ENCODE measurements at regions not wholly inside any gene's neighbourhood (a gene's known extent, or its start where the extent isn't known, plus 50 kb on each side); places are given as distances from the start of the nearest gene placed in this dataset.
"Not testable (repeated sequence)": the region's sequence is repeated elsewhere in the genome, so short reads cannot be mapped to it uniquely, and the experiment has no call there.

GRCh38 chr12:23238190-23238589, 613.2 kb downstream of the ETNK1 start:
- Mint-ChIP-seq H3K4me1 (ENCODE audit: low read depth) (no peaks in the 10 kb centered on the region), H3K9me3 (no peaks in the 10 kb centered on the region)

GRCh38 chr12:23238957-23239356, 614.0 kb downstream of the ETNK1 start:
- DNase-seq (no peak), ATAC-seq (no peak)
- Mint-ChIP-seq H3K4me1 (ENCODE audit: low read depth) (no peaks in the 10 kb centered on the region), H3K9me3 (no peaks in the 10 kb centered on the region), H3K27me3 (ENCODE audit: low read depth) (peaks cover 2% of the 10 kb centered on the region), H3K4me3 (no peak overlapping the region), H3K36me3 (ENCODE audit: insufficient read depth) (no peaks in the 10 kb centered on the region)

More at GRCh38 chr12:23238190-23238589, 613.2 kb downstream of the ETNK1 start:
- ATAC-seq = no peak
- H3K27me3 Mint-ChIP-seq (ENCODE audit: low read depth) = peaks cover 2% of the 10 kb centered on the region
- no peak overlapping the region for H3K4me3 Mint-ChIP-seq
- no peak for DNase-seq
- H3K36me3 Mint-ChIP-seq (ENCODE audit: insufficient read depth) = no peaks in the 10 kb centered on the region

GRCh38 chr12:23245186-23245585, 620.2 kb downstream of the ETNK1 start:
- no peaks in the 10 kb centered on the region for H3K9me3 Mint-ChIP-seq
- no peak overlapping the region for H3K4me3 Mint-ChIP-seq
- H3K4me1 Mint-ChIP-seq (ENCODE audit: low read depth) = no peaks in the 10 kb centered on the region
- DNase-seq (no peak), ATAC-seq (no peak)
- no peaks in the 10 kb centered on the region for H3K36me3 Mint-ChIP-seq (ENCODE audit: insufficient read depth)
- peaks cover 2% of the 10 kb centered on the region for H3K27me3 Mint-ChIP-seq (ENCODE audit: low read depth)

GRCh38 chr12:23253191-23253590, 628.2 kb downstream of the ETNK1 start:
- Mint-ChIP-seq H3K27me3 (ENCODE audit: low read depth) (no peaks in the 10 kb centered on the region), H3K4me3 (no peak overlapping the region), H3K9me3 (no peaks in the 10 kb centered on the region), H3K4me1 (ENCODE audit: low read depth) (no peaks in the 10 kb centered on the region), H3K36me3 (ENCODE audit: insufficient read depth) (no peaks in the 10 kb centered on the region)
- no peak for ATAC-seq
- no peak for DNase-seq

GRCh38 chr12:23253910-23254309, 628.9 kb downstream of the ETNK1 start:
- not testable (repeated sequence) for H3K9me3 Mint-ChIP-seq; H3K36me3 Mint-ChIP-seq (ENCODE audit: insufficient read depth); ATAC-seq; H3K4me1 Mint-ChIP-seq (ENCODE audit: low read depth); H3K4me3 Mint-ChIP-seq; H3K27me3 Mint-ChIP-seq (ENCODE audit: low read depth); DNase-seq

- Mint-ChIP-seq H3K4me3 (no peak overlapping the region), H3K27me3 (ENCODE audit: low read depth) (no peaks in the 10 kb centered on the region), H3K36me3 (ENCODE audit: insufficient read depth) (no peaks in the 10 kb centered on the region), H3K4me1 (ENCODE audit: low read depth) (no peaks in the 10 kb centered on the region), H3K9me3 (peaks cover 6% of the 10 kb centered on the region)
- DNase-seq = no peak
- ATAC-seq = no peak
Measured at GRCh38 chr12:23259558-23259957, 634.6 kb downstream of the ETNK1 start.

- H3K4me3 Mint-ChIP-seq = no peak overlapping the region
- no peaks in the 10 kb centered on the region for H3K4me1 Mint-ChIP-seq (ENCODE audit: low read depth)
- no peaks in the 10 kb centered on the region for H3K36me3 Mint-ChIP-seq (ENCODE audit: insufficient read depth)
- ATAC-seq = no peak
- peaks cover 6% of the 10 kb centered on the region for H3K9me3 Mint-ChIP-seq
- no peaks in the 10 kb centered on the region for H3K27me3 Mint-ChIP-seq (ENCODE audit: low read depth)
- no peak for DNase-seq
Measured at GRCh38 chr12:23262670-23263069, 637.7 kb downstream of the ETNK1 start.

GRCh38 chr12:23277831-23278230, 652.9 kb downstream of the ETNK1 start:
- Mint-ChIP-seq H3K4me1 (ENCODE audit: low read depth) (no peaks in the 10 kb centered on the region), H3K9me3 (peaks cover 8% of the 10 kb centered on the region), H3K27me3 (ENCODE audit: low read depth) (no peaks in the 10 kb centered on the region), H3K4me3 (no peak overlapping the region), H3K36me3 (ENCODE audit: insufficient read depth) (no peaks in the 10 kb centered on the region)
- ATAC-seq (no peak), DNase-seq (no peak)

GRCh38 chr12:23281295-23281694, 656.3 kb downstream of the ETNK1 start:
- no peak for ATAC-seq
- H3K4me3 Mint-ChIP-seq = no peak overlapping the region

GRCh38 chr12:23282701-23283100, 657.7 kb downstream of the ETNK1 start:
- H3K4me1 Mint-ChIP-seq (ENCODE audit: low read depth) = no peaks in the 10 kb centered on the region
- no peaks in the 10 kb centered on the region for H3K36me3 Mint-ChIP-seq (ENCODE audit: insufficient read depth)
- no peak overlapping the region for H3K4me3 Mint-ChIP-seq
- DNase-seq = no peak
- no peaks in the 10 kb centered on the region for H3K27me3 Mint-ChIP-seq (ENCODE audit: low read depth)
- H3K9me3 Mint-ChIP-seq = peaks cover 20% of the 10 kb centered on the region
- no peak for ATAC-seq

More at GRCh38 chr12:23281295-23281694, 656.3 kb downstream of the ETNK1 start:
- H3K36me3 Mint-ChIP-seq (ENCODE audit: insufficient read depth) = no peaks in the 10 kb centered on the region
- no peaks in the 10 kb centered on the region for H3K27me3 Mint-ChIP-seq (ENCODE audit: low read depth)
- H3K9me3 Mint-ChIP-seq = peaks cover 20% of the 10 kb centered on the region
- no peaks in the 10 kb centered on the region for H3K4me1 Mint-ChIP-seq (ENCODE audit: low read depth)
- DNase-seq = no peak

GRCh38 chr12:23285764-23286530, 661.0 kb downstream of the ETNK1 start:
- not testable (repeated sequence) for ATAC-seq; H3K4me3 Mint-ChIP-seq; H3K36me3 Mint-ChIP-seq (ENCODE audit: insufficient read depth)

GRCh38 chr12:23290627-23291330, 658.7 kb downstream of the SOX5 start:
- Mint-ChIP-seq H3K4me3 (no peak overlapping the region), H3K9me3 (peaks cover 7% of the 10 kb centered on the region), H3K27me3 (ENCODE audit: low read depth) (peaks cover 2% of the 10 kb centered on the region), H3K4me1 (ENCODE audit: low read depth) (no peaks in the 10 kb centered on the region), H3K36me3 (ENCODE audit: insufficient read depth) (no peaks in the 10 kb centered on the region)
- DNase-seq (no peak), ATAC-seq (no peak)

More at GRCh38 chr12:23285764-23286530, 661.0 kb downstream of the ETNK1 start:
- not testable (repeated sequence) for H3K4me1 Mint-ChIP-seq (ENCODE audit: low read depth); DNase-seq; H3K27me3 Mint-ChIP-seq (ENCODE audit: low read depth)
- peaks cover 23% of the 10 kb centered on the region for H3K9me3 Mint-ChIP-seq

- H3K4me1 Mint-ChIP-seq (ENCODE audit: low read depth) = no peaks in the 10 kb centered on the region
- H3K4me3 Mint-ChIP-seq = no peak overlapping the region
- H3K9me3 Mint-ChIP-seq = no peaks in the 10 kb centered on the region
- H3K27me3 Mint-ChIP-seq (ENCODE audit: low read depth) = no peaks in the 10 kb centered on the region
- no peaks in the 10 kb centered on the region for H3K36me3 Mint-ChIP-seq (ENCODE audit: insufficient read depth)
- DNase-seq = no peak
- ATAC-seq = no peak
Measured at GRCh38 chr12:23303220-23303619, 646.2 kb downstream of the SOX5 start.

GRCh38 chr12:23303821-23304220, 645.6 kb downstream of the SOX5 start:
- no peak overlapping the region for H3K4me3 Mint-ChIP-seq
- H3K36me3 Mint-ChIP-seq (ENCODE audit: insufficient read depth) = no peaks in the 10 kb centered on the region
- no peaks in the 10 kb centered on the region for H3K4me1 Mint-ChIP-seq (ENCODE audit: low read depth)
- no peaks in the 10 kb centered on the region for H3K9me3 Mint-ChIP-seq
- no peak for ATAC-seq
- DNase-seq = no peak
- H3K27me3 Mint-ChIP-seq (ENCODE audit: low read depth) = no peaks in the 10 kb centered on the region

- H3K4me3 Mint-ChIP-seq = no peak overlapping the region
- no peak for DNase-seq
- H3K4me1 Mint-ChIP-seq (ENCODE audit: low read depth) = no peaks in the 10 kb centered on the region
- no peaks in the 10 kb centered on the region for H3K27me3 Mint-ChIP-seq (ENCODE audit: low read depth)
- no peaks in the 10 kb centered on the region for H3K36me3 Mint-ChIP-seq (ENCODE audit: insufficient read depth)
- no peak for ATAC-seq
- H3K9me3 Mint-ChIP-seq = peaks cover 3% of the 10 kb centered on the region
Measured at GRCh38 chr12:23333938-23334337, 615.5 kb downstream of the SOX5 start.
